OCI-LY1 (cell line): ENCODE measurements at regions not wholly inside any gene's neighbourhood (a gene's known extent, or its start where the extent isn't known, plus 50 kb on each side); places are given as distances from the start of the nearest gene placed in this dataset.

Experiments used
- H2AFZ ChIP-seq: fragments of 200-600 bp; sonication (generic), shearing (Covaris generic); 2 replicates; pipeline ENCODE4 v1.6.0; 2014; ENCODE audit warnings: antibody characterized with exemption, mild to moderate bottlenecking, low read length
- H3F3A ChIP-seq: fragments of 200-600 bp; sonication (generic), shearing (Covaris generic); 2 replicates; pipeline ENCODE4 v1.6.0; 2014; ENCODE audit warnings: mild to moderate bottlenecking, antibody characterized with exemption, low read length, moderate library complexity; ENCODE audit not compliant: insufficient read depth
- H3K27ac ChIP-seq: fragments of 200-600 bp; sonication (generic); 2 replicates; pipeline ENCODE4 v1.5.1; 2014; ENCODE audit warnings: low read length, mixed run types, mild to moderate bottlenecking, low read depth; ENCODE audit not compliant: poor library complexity, severe bottlenecking
- H3K27me3 ChIP-seq: fragments of 200-600 bp; sonication (generic); 2 replicates; pipeline ENCODE4 v1.6.0; 2014; ENCODE audit warnings: antibody characterized with exemption, mild to moderate bottlenecking, low read length, moderate library complexity; ENCODE audit not compliant: insufficient read depth
- H3K36me3 ChIP-seq: fragments of 200-600 bp; sonication (generic); 2 replicates; pipeline ENCODE4 v1.6.1; 2014; ENCODE audit warnings: mild to moderate bottlenecking, antibody characterized with exemption, low read length, moderate library complexity, mixed read lengths; ENCODE audit not compliant: insufficient read depth
- H3K4me1 ChIP-seq: fragments of 200-600 bp; sonication (generic); 2 replicates; pipeline ENCODE4 v1.5.1; 2014; ENCODE audit warnings: mild to moderate bottlenecking, low read length, moderate library complexity; ENCODE audit not compliant: insufficient read depth, severe bottlenecking
- H3K4me2 ChIP-seq: fragments of 200-600 bp; sonication (generic), shearing (Covaris generic); 2 replicates; pipeline ENCODE4 v1.6.1; 2014; ENCODE audit warnings: low read length
- H3K4me3 ChIP-seq: fragments of 200-600 bp; sonication (generic); 2 replicates; pipeline ENCODE4 v1.5.1; 2014; ENCODE audit warnings: low read length, low read depth, mild to moderate bottlenecking, mixed read lengths; ENCODE audit not compliant: poor library complexity, severe bottlenecking
- H3K79me2 ChIP-seq: fragments of 200-600 bp; shearing (Covaris generic); 2 replicates; pipeline ENCODE4 v1.6.1; 2016; ENCODE audit warnings: mixed run types, low read length, mixed read lengths; ENCODE audit not compliant: insufficient read depth
- H3K9ac ChIP-seq: fragments of 200-600 bp; sonication (generic), shearing (Covaris generic); 2 replicates; pipeline ENCODE4 v1.6.1; 2014; ENCODE audit warnings: mild to moderate bottlenecking, low read length, mixed read lengths
- H3K9me2 ChIP-seq: fragments of 200-600 bp; sonication (generic), shearing (Covaris generic); 2 replicates; pipeline ENCODE4 v1.6.1; 2014; ENCODE audit warnings: low read depth, mild to moderate bottlenecking, low read length, mixed read lengths
- H3K9me3 ChIP-seq: fragments of 200-600 bp; shearing (Covaris generic); 2 replicates; pipeline ENCODE4 v1.6.1; 2014; ENCODE audit warnings: low read length, mixed read lengths
- H4K20me1 ChIP-seq: fragments of 200-600 bp; sonication (generic), shearing (Covaris generic); 2 replicates; pipeline ENCODE4 v1.6.0; 2016; ENCODE audit warnings: mild to moderate bottlenecking, low read length; ENCODE audit not compliant: insufficient read depth
- CTCF ChIP-seq: fragments of 200-600 bp; sonication (generic), shearing (Covaris generic); IDR thresholded peaks from 2 replicates; pipeline ENCODE4 v1.5.1; 2017; ENCODE audit warnings: mild to moderate bottlenecking, antibody characterized with exemption, low read length, moderate library complexity, mixed read lengths
- EZH2 ChIP-seq: fragments of 200-600 bp; sonication (generic), shearing (Covaris generic); IDR thresholded peaks from 2 replicates; pipeline ENCODE4 v1.8.0; 2017; ENCODE audit warnings: borderline replicate concordance, mixed run types, mild to moderate bottlenecking, antibody characterized with exemption, low read length, moderate library complexity, mixed read lengths

- Histone ChIP-seq H3K9ac (no peak overlapping the region), H3K9me3 (no peaks in the 10 kb centered on the region), H3K4me3 (no peak overlapping the region), H3K4me2 (no peak overlapping the region), H3K79me2 (no peaks in the 10 kb centered on the region), H3K27me3 (no peaks in the 10 kb centered on the region), H4K20me1 (no peaks in the 10 kb centered on the region), H3K36me3 (no peaks in the 10 kb centered on the region), H3F3A (no peaks in the 10 kb centered on the region), H2AFZ (no peak overlapping the region), H3K9me2 (no peaks in the 10 kb centered on the region), H3K27ac (no peak overlapping the region), H3K4me1 (no peaks in the 10 kb centered on the region)
- TF ChIP-seq EZH2 (no peak), CTCF (no peak)
Measured at GRCh38 chr6:134506162-134506561, 188.2 kb upstream of the SGK1 start.

- Histone ChIP-seq H3K36me3 (no peaks in the 10 kb centered on the region), H2AFZ (no peak overlapping the region), H3K9me2 (no peaks in the 10 kb centered on the region)
Measured at GRCh38 chr6:134503585-134504281, 185.8 kb upstream of the SGK1 start.

GRCh38 chr6:134502614-134503549, 185.0 kb upstream of the SGK1 start:
- no peaks in the 10 kb centered on the region for H3K36me3 ChIP-seq
- H3K9me3 ChIP-seq = no peaks in the 10 kb centered on the region
- no peak overlapping the region for H3K9ac ChIP-seq
- H3K79me2 ChIP-seq = no peaks in the 10 kb centered on the region
- H2AFZ ChIP-seq = no peak overlapping the region
- H3K4me3 ChIP-seq = no peak overlapping the region
- H3F3A ChIP-seq = no peaks in the 10 kb centered on the region
- no peaks in the 10 kb centered on the region for H3K9me2 ChIP-seq
- H4K20me1 ChIP-seq = no peaks in the 10 kb centered on the region
- H3K27ac ChIP-seq = no peak overlapping the region
- no peaks in the 10 kb centered on the region for H3K27me3 ChIP-seq
- H3K4me1 ChIP-seq = no peaks in the 10 kb centered on the region
- TF ChIP-seq EZH2 (no peak), CTCF (no peak)
- H3K4me2 ChIP-seq = no peak overlapping the region

More at GRCh38 chr6:134503585-134504281, 185.8 kb upstream of the SGK1 start:
- TF ChIP-seq EZH2 (no peak), CTCF (no peak)
- Histone ChIP-seq H3K79me2 (no peaks in the 10 kb centered on the region), H3K9ac (no peak overlapping the region), H3K4me3 (no peak overlapping the region), H3F3A (no peaks in the 10 kb centered on the region), H3K27ac (no peak overlapping the region), H3K4me1 (no peaks in the 10 kb centered on the region), H3K9me3 (no peaks in the 10 kb centered on the region), H4K20me1 (no peaks in the 10 kb centered on the region), H3K27me3 (no peaks in the 10 kb centered on the region), H3K4me2 (no peak overlapping the region)
